NCI-H524 treated with DMSO at 0.1 percent for 48 hours (cell line): ENCODE measurements at regions not wholly inside any gene's neighbourhood (a gene's known extent, or its start where the extent isn't known, plus 50 kb on each side); places are given as distances from the start of the nearest gene placed in this dataset.
"Not testable (repeated sequence)": the region's sequence is repeated elsewhere in the genome, so short reads cannot be mapped to it uniquely, and the experiment has no call there.

Experiments
- DNase-seq: peaks from one replicate; lab custom pipeline; 2025; lab: John Stamatoyannopoulos, UW

DNA sequence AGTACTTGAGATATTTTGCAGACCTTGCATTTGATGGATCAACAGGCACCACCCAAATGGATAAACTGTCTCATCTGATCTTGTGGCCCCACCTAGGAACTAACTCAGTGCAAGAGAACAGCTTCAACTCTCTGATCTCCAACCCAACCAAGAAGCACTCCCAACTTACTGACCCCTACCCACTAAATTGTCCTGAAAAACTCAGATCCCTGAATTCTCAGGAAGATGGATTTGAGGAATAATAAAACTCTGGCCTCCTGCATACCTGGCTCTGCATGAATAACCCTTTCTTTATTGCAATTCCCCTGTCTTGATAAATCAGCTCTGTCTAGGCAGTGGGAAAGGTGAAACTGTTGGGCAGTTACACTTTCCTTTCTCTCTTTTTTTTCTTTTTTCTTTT lies 247.9 kb downstream of the ZPLD1 start:
- no peak for DNase-seq

DNA sequence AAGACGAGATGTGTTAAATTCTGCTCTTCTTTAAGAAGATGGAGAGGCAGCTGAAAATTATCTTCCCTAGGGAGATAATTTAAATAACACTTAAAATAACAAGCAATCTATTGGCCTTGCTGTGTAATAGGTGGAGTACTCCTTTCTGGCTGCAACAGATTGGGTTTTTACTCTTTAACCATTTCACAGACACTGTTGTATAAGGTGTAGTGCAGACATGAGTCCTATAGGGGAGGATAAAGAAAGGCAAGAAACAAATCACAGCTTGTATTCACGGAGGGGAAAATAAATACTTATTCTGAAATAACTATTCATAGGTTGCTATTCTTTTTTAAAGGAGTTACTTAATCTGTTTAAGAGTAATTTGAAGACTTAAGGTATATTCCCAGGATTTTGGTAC lies 252.0 kb downstream of the ZPLD1 start:
- DNase-seq, result no peak

- DNase-seq, result no peak
These were observed 253.2 kb downstream of the ZPLD1 start for GRCh38 chr3:102687851-102688555.

GRCh38 chr3:102688556-102688930 lies 253.7 kb downstream of the ZPLD1 start:
- no peak for DNase-seq

GRCh38 chr3:102691507-102691906 lies 256.7 kb downstream of the ZPLD1 start:
- no peak for DNase-seq

DNA sequence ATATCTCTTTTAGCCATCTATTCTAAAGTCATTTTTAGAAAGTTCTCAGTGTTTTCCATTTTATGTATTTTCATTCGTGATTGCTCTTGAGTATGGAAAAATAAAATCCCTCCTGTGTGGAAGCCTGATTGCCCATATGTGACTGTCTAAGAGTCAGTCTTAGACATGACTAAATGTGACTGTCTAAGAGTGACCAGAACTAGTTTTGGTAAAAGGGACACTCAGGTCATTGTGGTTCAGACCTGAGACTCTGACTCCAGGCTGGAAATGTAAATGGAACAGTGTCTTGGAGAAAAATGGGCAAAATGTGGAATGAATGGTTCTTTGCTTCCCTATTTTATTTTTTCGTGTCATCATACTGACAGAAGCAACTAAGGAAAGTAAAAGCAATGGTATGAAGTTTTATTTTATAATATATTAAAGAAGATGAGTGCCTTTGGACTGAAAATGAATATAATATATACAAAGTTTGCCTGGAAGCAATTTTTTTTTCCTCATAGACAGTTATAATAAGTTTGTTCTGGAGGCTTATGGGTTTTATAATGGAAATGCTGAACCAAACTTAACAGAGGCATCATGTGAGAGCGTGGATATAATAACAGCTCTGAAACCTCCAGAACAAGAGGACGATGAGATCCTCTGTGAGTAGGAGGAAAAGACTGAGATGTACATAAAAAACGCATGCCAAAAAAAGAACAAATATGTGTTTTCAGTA lies 264.4 kb downstream of the ZPLD1 start:
- no peak for DNase-seq

DNA sequence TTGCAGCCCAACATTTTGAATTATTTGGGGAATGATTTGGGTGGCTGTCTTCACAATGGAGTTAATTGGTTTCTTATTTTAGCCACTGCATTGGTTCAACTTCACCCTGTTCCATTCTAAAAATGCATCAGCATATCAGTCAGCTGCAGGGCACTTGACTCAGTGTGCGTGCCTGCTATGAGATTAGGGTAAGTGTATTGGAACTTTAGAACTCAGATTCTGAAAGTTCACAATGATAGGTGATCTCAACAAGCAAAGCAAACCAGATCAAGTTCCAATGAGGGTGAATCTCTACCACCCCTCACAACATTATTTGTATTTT lies 265.0 kb downstream of the ZPLD1 start:
- no peak for DNase-seq

DNA sequence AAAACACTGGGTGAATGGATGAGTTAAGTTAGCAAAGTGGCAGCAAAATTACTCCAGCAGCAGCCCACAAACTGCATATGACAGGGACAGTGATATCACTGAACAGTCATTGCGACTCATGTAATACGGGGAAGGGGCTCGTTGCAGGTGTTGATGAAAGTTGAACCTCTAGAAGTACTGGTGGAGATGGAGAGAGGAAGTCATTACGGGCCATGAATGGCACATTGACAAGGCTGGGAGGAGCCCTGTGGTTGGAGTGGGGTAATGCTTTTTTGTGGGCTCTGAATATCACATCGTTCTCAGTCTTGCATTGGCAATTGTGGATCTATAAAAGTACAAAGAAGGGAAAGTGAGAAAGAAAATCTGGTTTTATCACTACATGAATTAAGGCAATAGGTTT lies 278.1 kb downstream of the ZPLD1 start:
- DNase-seq, result no peak

DNA sequence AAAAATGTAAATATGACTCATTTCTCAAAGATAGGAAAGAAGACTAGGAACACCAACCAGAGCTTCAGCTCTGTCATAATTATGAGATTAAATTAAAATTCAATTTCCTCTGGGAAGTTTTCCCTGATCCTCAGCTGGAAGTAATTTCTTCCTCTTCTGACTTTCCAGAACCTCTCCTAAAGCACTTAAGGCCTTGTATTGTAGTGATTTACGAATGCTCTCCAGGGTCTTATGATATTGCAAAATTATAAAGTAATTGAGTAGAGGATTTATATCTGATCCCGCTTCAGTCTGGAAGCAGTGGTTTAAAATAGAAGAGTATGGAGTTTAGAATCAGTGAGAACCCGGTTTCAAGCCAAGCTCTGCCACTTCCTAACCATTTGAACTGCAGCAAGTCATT lies 279.8 kb downstream of the ZPLD1 start:
- peak; percentile 17 for DNase-seq

DNA sequence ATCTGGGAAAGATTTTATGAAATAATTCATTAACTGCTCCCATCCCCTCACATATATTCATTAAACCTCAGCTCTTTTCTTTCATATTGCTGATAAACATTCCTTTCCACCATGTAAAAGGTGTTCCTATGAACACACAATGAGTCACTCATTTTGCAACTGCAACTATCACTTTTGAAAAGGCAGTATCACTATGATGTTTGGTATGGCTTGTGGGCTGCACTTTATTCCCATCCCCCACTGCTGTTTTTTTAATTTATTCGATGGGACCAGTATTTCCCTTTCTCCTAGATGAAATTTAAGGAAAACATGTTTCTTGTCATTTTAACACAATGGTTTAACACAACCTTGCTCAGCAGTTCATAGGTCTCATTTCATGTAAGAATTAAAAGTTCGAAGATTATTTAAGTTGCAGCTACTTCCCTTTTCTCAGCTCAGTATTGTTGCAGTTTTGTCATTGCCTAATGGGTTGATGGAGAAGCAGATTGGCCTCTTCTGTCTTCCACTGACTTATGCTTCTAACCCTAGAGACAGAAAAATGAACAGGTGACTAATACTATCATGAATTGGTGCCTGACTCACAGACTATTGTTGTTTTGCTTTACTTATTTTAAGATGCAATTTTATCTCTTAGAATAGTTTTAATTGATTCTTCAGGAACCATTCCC lies 280.3 kb downstream of the ZPLD1 start:
- DNase-seq, result no peak

GRCh38 chr3:102718651-102719050 lies 283.8 kb downstream of the ZPLD1 start:
- DNase-seq, result no peak

DNA sequence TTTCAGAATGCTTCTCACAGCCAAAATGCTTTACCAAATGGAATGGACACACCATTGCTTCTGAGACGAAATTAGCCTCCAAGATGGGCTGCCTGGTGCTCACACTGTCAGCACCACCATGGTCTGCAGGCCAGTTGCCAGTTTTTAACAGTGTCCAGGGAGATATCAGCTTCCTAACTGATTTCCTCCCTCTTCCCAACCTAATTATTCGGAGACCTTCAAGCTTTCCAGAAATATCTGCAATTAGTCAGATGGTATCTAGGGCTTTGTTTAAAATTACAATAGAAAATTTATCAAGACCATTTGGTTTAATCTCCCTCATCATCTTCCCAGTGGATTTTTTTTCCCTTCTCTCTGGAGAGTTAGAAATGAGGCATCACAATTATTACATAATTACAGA lies 287.5 kb downstream of the ZPLD1 start:
- no peak for DNase-seq

DNA sequence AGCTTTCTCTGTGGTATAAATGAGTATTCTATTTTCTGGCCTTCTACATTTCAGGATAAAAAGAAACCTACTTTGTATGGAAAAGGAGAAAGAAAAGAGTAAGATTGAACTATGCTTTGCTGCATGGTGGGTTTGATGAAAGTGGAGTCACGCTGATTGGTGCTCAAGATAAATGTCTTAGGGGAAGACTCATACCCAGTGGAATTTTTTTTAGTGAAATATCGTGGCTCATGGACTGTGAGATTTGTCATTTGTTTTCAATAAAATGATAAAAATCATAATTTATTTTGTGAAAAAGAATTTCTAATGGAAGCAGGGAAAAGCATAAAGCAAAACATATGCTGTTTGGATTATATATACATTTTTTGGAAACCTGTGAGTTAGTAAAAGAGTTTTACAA lies 292.5 kb downstream of the ZPLD1 start:
- no peak for DNase-seq

DNA sequence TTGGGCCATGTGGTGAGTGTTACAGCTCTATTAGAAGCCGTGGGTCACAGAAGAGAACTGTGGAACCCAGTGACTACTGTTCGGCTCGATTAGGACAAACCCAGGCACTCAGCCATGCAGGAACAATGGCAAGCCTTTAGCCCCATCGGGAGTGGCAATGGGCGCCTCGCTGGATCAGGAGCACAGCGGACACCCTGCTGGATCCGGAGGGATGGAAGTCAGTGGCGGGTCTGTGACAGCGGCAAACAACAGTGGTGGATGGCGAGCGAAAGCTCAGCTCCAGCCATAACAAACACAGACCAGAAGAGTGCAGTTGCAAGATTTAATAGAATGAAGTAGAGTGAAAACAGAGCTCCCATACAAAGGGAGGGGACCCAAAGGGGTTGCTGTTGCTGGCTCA lies 297.8 kb downstream of the ZPLD1 start:
- not testable (repeated sequence) for DNase-seq

- no peak for DNase-seq
These were observed 299.2 kb downstream of the ZPLD1 start for GRCh38 chr3:102733791-102734563.

DNA sequence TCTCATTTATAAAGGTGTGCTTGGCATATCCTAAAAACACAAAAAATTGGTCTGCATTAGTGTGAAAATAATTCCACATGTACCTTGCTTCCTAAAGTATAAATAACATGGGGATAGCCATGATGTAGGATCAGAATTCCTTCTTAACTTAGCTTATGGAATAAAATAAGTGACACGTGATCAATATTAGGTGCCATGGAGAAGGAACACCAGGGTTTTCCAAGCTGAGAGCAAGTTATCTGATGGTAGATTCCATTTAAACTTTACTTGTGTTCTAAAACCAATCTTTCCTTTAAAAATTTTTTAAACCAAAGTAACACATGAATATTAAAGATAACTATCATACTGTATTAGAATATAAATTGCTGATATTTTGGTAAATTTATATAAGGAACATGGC lies 300.5 kb downstream of the ZPLD1 start:
- DNase-seq, result no peak

DNA sequence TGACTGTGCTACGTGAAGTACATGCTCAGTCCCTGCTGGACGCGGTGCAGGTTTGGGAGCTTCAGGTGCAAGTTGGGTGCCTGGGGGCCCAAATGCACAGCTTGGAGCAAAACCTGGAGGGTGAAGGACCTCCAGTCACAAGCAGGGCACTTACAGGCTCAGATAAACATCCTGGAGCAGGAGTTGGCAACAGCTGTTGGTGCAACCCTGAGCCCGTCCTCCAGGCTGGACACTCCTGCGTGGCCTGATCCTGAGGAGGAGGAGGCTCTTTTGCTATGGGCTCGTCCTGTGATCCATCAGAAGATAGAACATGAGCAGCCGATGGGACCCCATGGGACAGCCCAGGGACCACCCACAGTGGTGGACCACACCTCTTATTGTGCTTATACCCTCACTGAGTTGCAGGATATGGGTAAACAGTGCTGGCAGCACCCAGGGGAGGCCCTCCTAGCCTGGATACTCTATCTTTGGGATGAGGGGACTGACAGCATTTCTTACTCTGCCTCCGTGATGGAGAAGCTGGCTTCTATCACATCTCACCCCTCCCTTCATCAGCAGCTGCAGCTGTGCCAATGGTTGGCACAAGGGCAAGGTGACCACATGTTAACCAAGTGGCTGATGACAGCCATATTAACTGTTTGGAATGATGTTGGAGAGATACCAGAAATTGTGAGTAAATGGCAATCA lies 301.6 kb downstream of the ZPLD1 start:
- DNase-seq, result no peak

DNA sequence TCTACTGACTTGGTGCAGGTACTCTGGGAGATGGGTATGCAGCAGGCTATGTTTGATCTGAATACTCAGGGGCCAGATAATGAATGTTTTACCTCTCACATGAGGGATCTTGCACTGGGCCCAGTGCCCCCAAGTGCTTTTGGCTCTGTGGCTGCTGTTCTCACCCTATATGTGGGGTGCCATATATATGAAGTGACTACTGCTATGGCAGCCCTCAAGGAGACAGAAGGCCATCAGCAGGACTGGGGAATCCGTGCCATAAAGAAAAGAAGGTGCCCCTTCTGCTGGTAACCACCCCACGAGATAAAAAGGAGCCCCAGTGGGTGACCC lies 302.1 kb downstream of the ZPLD1 start:
- DNase-seq, result no peak

DNA sequence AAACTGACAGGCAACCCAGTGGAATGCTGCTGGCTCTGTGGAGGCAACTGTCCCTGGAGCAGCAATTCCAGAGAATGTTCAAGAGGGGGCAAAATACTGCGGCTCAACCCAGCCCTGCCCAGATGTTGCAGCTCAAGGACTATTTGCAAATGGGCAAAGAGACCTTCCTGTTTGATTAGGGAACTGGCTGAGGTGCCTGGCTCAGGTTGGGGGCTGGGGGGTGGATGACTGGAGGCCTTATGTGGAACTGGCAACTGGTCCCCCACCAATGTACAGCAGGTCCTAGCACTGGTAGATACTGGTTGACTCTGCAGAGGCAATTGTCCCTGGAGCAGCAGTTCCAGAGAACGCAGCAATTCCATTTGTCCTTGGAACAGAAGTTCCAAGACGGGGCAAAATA lies 302.5 kb downstream of the ZPLD1 start:
- DNase-seq, result no peak

DNA sequence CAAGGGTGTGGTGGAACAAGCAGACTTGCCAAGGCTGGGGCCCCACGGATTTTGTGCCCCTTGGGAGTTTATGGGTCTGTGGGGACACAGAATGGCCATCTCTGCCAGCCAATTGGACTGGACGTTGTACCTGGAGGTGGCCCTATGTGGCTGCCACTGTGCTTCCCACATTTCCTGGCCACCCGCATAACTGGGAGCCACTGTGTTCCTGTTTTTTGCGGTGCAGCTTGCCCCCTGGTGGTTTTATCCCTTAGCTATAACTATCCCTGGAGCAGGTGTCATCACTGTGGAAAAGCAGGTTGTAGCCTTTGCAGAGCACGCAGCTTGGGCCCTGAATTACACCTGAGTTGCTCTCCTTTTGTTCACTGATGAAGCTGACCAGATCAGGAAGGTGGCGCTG lies 306.3 kb downstream of the ZPLD1 start:
- no peak for DNase-seq

DNA sequence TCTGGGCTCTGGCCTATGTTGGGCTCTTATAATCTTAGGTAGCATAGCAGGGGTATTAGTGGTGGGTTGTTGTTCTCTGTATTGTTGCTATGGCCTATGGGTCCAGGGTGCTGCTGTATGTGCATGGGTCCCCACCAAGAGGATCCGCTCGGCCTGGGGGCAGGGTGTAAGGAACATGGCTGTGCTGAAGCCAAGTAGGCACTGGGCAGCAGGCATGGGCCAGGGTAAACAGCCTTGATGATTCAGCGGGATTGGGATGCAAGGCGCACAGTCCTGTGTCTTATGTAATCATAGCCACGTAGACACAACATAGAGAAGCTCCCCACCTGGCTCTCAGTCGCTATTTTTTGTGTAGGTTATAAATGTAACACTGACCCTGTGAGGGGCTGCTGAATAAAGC lies 306.9 kb downstream of the ZPLD1 start:
- no peak for DNase-seq

DNA sequence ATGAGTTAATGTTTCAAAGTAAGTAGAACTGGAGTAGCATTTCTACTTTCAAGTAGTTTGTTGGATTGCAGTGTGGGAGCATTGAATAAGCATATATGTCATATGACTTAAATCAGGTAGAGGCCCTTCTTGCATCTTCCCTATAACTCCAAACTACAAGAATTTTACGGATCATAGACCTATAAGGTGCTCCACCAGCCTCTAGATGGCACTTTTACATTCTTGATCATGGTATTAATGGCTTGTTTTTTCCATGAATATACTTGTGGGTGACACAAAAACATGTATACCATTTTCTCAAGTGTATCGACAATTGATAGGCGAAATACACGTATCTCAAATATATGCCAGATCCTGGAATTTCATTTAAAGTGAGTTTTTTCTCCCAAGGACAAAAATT lies 311.1 kb downstream of the ZPLD1 start:
- peak; percentile 21 for DNase-seq
